Breast epithelium (tissue), 3 donors: ENCODE measurements at regions not wholly inside any gene's neighbourhood (a gene's known extent, or its start where the extent isn't known, plus 50 kb on each side); places are given as distances from the start of the nearest gene placed in this dataset.

Experiments
- CTCF ChIP-seq, 3 donors: fragments of 450-650 bp; IDR thresholded peaks; one replicate each; pipeline ENCODE4 v1.5.1; 2016 to 2017; ENCODE audit warnings: antibody characterized with exemption in 3 of 3, mild to moderate bottlenecking in 3 of 3, moderate library complexity in 3 of 3
- POLR2A ChIP-seq: fragments of 450-650 bp; IDR thresholded peaks from one replicate; pipeline ENCODE4 v1.6.1; 2016; ENCODE audit warnings: antibody characterized with exemption, mild to moderate bottlenecking, moderate library complexity
- POLR2AphosphoS5 ChIP-seq, 3 donors: sonication (generic); formaldehyde crosslinking; IDR thresholded peaks; one replicate each; pipeline ENCODE4 v1.6.1; 2017; ENCODE audit warnings: antibody characterized with exemption in 3 of 3

DNA sequence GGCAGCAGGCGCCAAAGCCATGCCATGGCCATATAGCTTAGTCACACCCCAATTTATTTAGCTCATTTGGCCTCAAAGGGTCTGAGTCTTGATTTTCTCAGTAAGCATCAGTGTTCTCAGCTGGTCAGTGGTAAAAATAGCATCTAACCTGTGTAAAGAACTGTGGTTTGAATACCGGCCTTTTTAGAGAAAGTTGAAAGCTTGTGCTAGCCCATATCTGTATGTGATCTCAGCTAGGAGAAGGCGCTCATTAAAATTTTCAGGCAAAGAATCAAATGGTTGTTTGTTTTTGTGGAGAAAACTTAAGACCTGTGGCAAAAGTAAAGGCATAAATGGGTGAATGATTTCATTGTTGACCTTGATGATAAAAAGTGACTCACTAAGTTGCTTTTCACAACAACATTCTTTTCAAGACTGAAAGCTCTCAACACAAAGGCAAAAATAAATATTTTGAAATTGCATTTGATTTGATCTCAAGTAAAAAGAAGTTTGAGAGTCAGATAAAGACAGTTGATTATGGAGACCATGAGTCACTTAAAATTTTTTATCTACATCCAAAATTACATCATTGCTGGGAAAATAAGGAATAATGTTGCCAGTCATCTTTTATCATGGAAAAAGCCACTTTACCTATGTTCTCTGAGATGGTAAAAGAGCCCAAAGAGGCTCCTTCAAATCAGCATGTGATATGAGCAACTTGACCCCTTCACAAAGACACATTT is 128.5 kb upstream of the RGS6 start:
- TF ChIP-seq CTCF (IDR thresholded peaks at IDR 0.05), result no peak
- TF ChIP-seq POLR2A, result no peak
- TF ChIP-seq POLR2AphosphoS5 (IDR thresholded peaks at IDR 0.05), result no peak
